VCaP (cell line): ENCODE measurements at regions not wholly inside any gene's neighbourhood (a gene's known extent, or its start where the extent isn't known, plus 50 kb on each side); places are given as distances from the start of the nearest gene placed in this dataset.
"Not testable (repeated sequence)": the region's sequence is repeated elsewhere in the genome, so short reads cannot be mapped to it uniquely, and the experiment has no call there.

Source experiments
- H3K27ac ChIP-seq: fragments of 450-650 bp; 2 replicates; pipeline ENCODE4 v1.5.1; 2017
- TF ChIP-seq, protein P1 (sequence below): fragments of 450-650 bp; conservative IDR thresholded peaks from 2 replicates; pipeline ENCODE4 v1.5.1; 2017; ENCODE audit warnings: mild to moderate bottlenecking, moderate library complexity

DNA sequence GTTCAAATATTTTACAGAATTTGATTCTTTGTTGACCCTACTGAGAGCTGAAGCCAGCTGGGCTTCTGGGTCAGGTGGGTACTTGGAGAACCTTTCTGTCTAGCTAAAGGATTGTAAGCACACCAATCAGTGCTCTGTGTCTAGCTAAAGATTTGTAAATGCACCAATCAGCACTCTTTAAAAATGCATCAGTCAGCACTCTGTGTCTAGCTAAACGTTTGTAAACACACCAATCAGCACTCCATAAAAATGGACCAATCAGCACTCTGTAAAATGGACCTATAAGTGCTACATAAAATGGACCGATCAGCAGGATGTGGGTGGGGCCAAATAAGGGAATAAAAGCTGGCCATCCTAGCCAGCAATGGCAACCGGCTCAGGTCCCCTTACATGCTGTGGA lies 76.4 kb upstream of the TMSB4Y start:
- not testable (repeated sequence) for H3K27ac ChIP-seq

DNA sequence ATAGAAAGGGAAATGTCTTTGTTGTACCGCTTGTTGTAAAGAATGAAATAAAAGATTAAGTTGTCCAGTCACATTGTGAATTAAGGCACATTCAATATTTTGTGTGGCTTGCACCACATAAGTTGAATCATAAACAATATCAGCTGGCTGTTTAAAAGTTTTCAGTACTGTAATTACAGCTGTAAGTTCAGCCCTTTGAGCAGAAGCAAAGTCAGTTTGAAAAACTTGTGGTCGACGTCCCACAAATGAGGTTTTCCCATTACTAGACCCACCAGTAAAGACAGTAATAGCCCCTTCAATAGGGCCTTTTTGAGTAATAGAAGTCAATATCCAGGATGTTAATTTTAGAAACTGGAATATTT lies 87.8 kb upstream of the TMSB4Y start:
- TF ChIP-seq, protein P1, sequence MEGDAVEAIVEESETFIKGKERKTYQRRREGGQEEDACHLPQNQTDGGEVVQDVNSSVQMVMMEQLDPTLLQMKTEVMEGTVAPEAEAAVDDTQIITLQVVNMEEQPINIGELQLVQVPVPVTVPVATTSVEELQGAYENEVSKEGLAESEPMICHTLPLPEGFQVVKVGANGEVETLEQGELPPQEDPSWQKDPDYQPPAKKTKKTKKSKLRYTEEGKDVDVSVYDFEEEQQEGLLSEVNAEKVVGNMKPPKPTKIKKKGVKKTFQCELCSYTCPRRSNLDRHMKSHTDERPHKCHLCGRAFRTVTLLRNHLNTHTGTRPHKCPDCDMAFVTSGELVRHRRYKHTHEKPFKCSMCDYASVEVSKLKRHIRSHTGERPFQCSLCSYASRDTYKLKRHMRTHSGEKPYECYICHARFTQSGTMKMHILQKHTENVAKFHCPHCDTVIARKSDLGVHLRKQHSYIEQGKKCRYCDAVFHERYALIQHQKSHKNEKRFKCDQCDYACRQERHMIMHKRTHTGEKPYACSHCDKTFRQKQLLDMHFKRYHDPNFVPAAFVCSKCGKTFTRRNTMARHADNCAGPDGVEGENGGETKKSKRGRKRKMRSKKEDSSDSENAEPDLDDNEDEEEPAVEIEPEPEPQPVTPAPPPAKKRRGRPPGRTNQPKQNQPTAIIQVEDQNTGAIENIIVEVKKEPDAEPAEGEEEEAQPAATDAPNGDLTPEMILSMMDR: no peak
- H3K27ac ChIP-seq: no peak overlapping the region

DNA sequence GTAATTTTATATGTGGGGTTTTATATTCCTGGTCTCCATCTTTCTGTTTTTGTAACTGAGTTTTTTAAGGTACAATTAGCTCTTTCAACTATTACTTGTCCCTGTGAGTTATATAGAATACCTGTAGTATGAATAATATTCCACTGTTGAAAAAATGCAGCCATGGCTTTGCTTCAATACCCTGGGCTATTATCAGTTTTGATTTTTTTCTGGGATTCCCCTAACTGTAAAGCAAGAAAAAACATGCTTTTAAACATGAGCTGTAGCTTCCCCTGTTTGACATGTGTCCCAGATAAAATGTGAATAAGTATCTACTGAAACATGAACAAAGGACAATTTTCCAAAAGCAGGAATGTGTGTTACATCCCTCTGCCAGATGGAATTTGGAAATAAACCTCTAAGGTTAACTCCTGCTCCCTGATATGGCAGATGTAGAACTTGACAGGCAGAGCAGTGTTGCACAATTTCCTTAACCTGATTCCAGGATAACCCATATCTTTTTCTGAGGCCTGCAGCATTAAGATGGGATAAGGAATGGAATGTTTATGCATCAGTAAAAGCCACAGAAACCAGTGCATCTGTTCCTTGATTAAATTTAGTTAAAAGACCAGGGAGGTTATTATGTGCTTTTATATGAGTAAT lies 88.3 kb upstream of the TMSB4Y start:
- TF ChIP-seq, protein P1: no peak
- no peak overlapping the region for H3K27ac ChIP-seq

DNA sequence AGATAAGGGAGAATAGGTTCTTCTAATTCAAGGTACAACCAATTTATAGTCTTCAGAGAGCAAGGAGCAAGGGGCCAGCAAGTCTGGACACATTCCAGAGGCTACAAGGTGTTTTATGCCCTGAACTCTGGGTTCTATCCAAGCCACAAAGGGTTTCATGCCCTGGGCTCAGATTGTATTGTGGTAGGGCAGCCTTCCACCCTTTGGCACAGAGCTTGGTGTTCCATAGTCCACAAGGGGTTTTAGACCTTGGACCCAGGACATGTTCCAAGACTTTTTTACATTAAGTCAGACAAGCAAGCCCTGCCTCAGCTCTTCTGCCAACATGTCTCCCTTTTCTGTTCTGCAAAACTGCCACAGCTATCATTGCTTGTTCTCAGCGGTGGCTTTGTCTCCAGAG lies 90.8 kb upstream of the TMSB4Y start:
- TF ChIP-seq, protein P1: no peak
- no peak overlapping the region for H3K27ac ChIP-seq

DNA sequence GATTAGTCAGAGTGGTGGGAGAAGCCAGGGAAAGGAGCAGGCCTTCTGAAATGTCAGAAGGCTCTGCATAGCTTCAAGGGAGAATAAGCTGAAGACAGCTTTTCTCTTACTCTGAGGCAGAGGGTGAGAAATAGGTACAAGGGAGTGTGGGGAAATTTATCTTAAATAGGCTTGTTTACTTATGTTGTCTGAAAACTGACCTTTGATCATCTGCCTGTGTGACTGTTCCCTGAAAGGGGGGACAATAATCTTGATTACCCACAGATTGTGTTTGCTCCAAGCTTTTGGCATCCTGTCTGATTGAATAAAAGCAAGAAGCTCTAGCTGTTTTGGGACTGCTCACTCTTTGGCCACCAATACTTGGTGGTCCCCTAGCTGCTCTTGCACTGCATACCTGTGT lies 91.7 kb upstream of the TMSB4Y start:
- TF ChIP-seq, protein P1: no peak

DNA sequence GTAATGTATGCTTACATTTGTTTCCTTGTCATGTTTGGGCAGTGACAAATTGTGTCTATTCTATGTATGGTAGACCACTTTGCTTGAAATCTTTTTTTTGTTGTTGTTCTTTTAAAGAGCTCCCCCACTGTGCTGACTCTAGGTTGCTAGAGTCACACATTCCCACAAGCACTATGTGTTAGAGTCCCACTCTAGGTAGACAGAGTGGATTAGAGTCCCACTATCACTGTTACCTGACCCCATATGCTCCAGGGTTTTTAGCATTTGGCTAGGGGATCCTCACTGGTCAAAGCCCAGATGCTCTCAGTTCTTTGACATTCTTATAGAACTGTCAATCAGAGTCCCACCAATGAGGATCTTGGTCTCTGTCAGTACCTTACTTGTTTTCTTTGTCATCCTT lies 111.2 kb upstream of the TMSB4Y start:
- TF ChIP-seq, protein P1: no peak
- no peak overlapping the region for H3K27ac ChIP-seq

More for the DNA sequence above, 91.7 kb upstream of the TMSB4Y start:
- H3K27ac ChIP-seq: no peak overlapping the region

DNA sequence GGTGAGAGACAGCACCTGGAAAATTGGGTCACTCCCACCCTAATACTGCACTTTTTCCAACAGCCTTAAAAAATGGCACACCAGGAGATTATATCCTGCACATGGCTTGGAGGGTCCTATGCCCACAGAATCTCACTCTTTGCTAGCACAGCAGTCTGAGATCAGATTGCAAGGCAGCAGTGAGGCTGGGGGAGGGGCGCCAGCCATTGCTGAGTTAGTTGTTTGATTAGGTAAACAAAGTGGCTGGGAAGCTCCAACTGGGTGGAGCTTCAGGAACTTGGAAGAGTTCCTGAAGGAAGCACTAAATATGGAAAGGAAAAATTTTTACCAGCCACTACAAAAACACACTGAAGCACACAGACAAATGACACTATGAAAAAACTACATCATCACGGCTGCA lies 91.1 kb upstream of the UTY start:
- H3K27ac ChIP-seq: not testable (repeated sequence)

DNA sequence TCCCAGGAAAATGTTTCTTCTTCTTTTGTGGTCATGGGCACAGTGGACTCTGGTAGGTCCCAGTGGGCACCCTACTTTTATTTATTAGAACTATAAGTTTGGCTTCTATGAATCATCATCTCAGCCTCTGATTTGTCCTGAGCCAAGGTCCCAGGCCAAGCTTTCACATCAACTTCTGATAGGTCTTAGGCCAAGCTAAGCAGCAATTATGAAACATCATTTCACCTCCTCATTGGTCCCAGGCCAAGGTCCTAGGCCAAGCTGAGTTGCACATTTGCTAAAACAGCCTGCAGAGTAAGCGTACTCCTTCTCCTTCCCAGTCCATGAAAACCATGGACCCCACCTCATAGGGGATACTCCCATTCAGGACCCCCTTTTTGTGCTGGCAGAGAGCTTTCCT lies 87.4 kb upstream of the UTY start:
- TF ChIP-seq, protein P1: no peak
- no peak overlapping the region for H3K27ac ChIP-seq

DNA sequence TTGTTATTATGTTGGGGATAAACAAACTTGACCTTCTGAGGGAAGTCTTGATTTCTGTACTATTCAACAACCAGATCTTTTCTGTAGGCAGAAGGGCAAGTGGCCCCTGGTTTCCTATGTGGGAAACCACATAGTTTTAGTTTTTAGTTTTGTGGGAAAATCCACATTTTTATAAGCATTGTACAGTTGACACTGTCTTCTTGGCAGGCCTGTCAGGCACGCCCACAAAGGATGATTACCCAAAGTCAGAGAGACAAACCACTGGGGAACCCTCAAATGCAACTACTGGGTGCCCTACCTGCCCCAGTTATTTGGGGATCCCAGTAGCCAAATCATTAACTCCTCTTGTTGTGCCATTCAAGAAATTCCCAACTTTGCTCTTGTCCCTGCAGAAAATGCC lies 75.1 kb upstream of the UTY start:
- H3K27ac ChIP-seq: no peak overlapping the region
- TF ChIP-seq, protein P1: no peak
